ENCODE measurements at regions not wholly inside any gene's neighbourhood (a gene's known extent, or its start where the extent isn't known, plus 50 kb on each side); places are given as distances from the start of the nearest gene placed in this dataset.

- no peaks in the 10 kb centered on the region for H3K27me3 ChIP-seq (ENCODE audit: insufficient read depth, poor library complexity, severe bottlenecking)
- H3K27ac ChIP-seq (replicated peaks): no peak overlapping the region
- H3K4me3 ChIP-seq (replicated peaks; ENCODE audit: insufficient read depth, low read length): no peak overlapping the region
- no peak for DNase-seq (ENCODE audit: low read depth in 1 of 2, low spot score in 1 of 2)
- TF ChIP-seq CTCF (IDR thresholded peaks at IDR 0.05; ENCODE audit: insufficient read depth, low read length) (no peak), SPI1 (IDR thresholded peaks at IDR 0.05; ENCODE audit: borderline replicate concordance, low read depth) (no peak), POLR2AphosphoS5 (IDR thresholded peaks at IDR 0.05; ENCODE audit: low read depth) (no peak), GABPA (IDR thresholded peaks at IDR 0.05; ENCODE audit: low read depth) (no peak), REST (IDR thresholded peaks at IDR 0.05; ENCODE audit: insufficient replicate concordance, low read depth) (no peak)
These were observed 83.8 kb downstream of the PRDM9 start for GRCh38 chr5:23591250-23591649.

GRCh38 chr5:23606927-23607326 is 99.5 kb downstream of the PRDM9 start:
- TF ChIP-seq SPI1 (IDR thresholded peaks at IDR 0.05; ENCODE audit: borderline replicate concordance, low read depth) (no peak), REST (IDR thresholded peaks at IDR 0.05; ENCODE audit: insufficient replicate concordance, low read depth) (no peak), CTCF (IDR thresholded peaks at IDR 0.05; ENCODE audit: insufficient read depth, low read length) (no peak), GABPA (IDR thresholded peaks at IDR 0.05; ENCODE audit: low read depth) (no peak), POLR2AphosphoS5 (IDR thresholded peaks at IDR 0.05; ENCODE audit: low read depth) (no peak)
- no peaks in the 10 kb centered on the region for H3K27me3 ChIP-seq (ENCODE audit: insufficient read depth, poor library complexity, severe bottlenecking)
- H3K27ac ChIP-seq (replicated peaks): no peak overlapping the region
- no peak overlapping the region for H3K4me3 ChIP-seq (replicated peaks; ENCODE audit: insufficient read depth, low read length)
- DNase-seq (ENCODE audit: low read depth in 1 of 2, low spot score in 1 of 2): no peak

GRCh38 chr5:23612701-23613100 is 105.3 kb downstream of the PRDM9 start:
- H3K27ac ChIP-seq (replicated peaks): no peak overlapping the region
- no peak for DNase-seq (ENCODE audit: low read depth in 1 of 2, low spot score in 1 of 2)
- no peaks in the 10 kb centered on the region for H3K27me3 ChIP-seq (ENCODE audit: insufficient read depth, poor library complexity, severe bottlenecking)
- H3K4me3 ChIP-seq (replicated peaks; ENCODE audit: insufficient read depth, low read length): no peak overlapping the region
- TF ChIP-seq POLR2AphosphoS5 (IDR thresholded peaks at IDR 0.05; ENCODE audit: low read depth) (no peak), REST (IDR thresholded peaks at IDR 0.05; ENCODE audit: insufficient replicate concordance, low read depth) (no peak), SPI1 (IDR thresholded peaks at IDR 0.05; ENCODE audit: borderline replicate concordance, low read depth) (no peak), CTCF (IDR thresholded peaks at IDR 0.05; ENCODE audit: insufficient read depth, low read length) (no peak), GABPA (IDR thresholded peaks at IDR 0.05; ENCODE audit: low read depth) (no peak)

All from HL-60 (cell line).